ENCODE measurements at regions not wholly inside any gene's neighbourhood (a gene's known extent, or its start where the extent isn't known, plus 50 kb on each side); places are given as distances from the start of the nearest gene placed in this dataset.

GRCh38 chrX:35499071-35499862, 298.9 kb upstream of the MAGEB16 start:
- no peak for TF ChIP-seq CTCF (IDR thresholded peaks at IDR 0.05; ENCODE audit: low read length)
- no peak for TF ChIP-seq EZH2 (IDR thresholded peaks at IDR 0.05; ENCODE audit: borderline replicate concordance, low read length)
